Suprapubic skin (tissue), 4 donors: ENCODE measurements at regions not wholly inside any gene's neighbourhood (a gene's known extent, or its start where the extent isn't known, plus 50 kb on each side); places are given as distances from the start of the nearest gene placed in this dataset.

ENCODE experiments used
- CTCF ChIP-seq, 2 donors: fragments of 200-600 bp in 1 of 2; fragments of 450-650 bp in 1 of 2; sonication (generic) in 1 of 2; IDR thresholded peaks; one replicate each; pipeline ENCODE4 v1.5.1; 2016 to 2019; ENCODE audit warnings: antibody characterized with exemption in 2 of 2, mild to moderate bottlenecking in 1 of 2, moderate library complexity in 1 of 2
- EP300 ChIP-seq: sonication (generic); formaldehyde crosslinking; IDR thresholded peaks from one replicate; pipeline ENCODE4 v1.6.1; 2017; ENCODE audit warnings: antibody characterized with exemption
- POLR2A ChIP-seq, 2 donors: fragments of 450-650 bp; IDR thresholded peaks; one replicate each; pipeline ENCODE4 v1.6.1; 2017; ENCODE audit warnings: antibody characterized with exemption in 2 of 2, mild to moderate bottlenecking in 2 of 2, moderate library complexity in 2 of 2
- POLR2AphosphoS5 ChIP-seq, 3 donors: sonication (generic); formaldehyde crosslinking; IDR thresholded peaks; one replicate each; pipeline ENCODE4 v1.6.1; 2017; ENCODE audit warnings: antibody characterized with exemption in 3 of 3

- TF ChIP-seq CTCF (IDR thresholded peaks at IDR 0.05): no peak
- TF ChIP-seq POLR2A (IDR thresholded peaks at IDR 0.05): no peak
- TF ChIP-seq EP300: no peak
- no peak for TF ChIP-seq POLR2AphosphoS5 (IDR thresholded peaks at IDR 0.05)
These were observed 292.1 kb downstream of the BTG1 start for GRCh38 chr12:91853350-91854127.
